Activated naive CD4-positive, alpha-beta T cell treated with anti-CD3 and anti-CD28 coated beads, Interleukin-2, amount 50 U/mL, for 72 hours (primary cell): ENCODE measurements at regions not wholly inside any gene's neighbourhood (a gene's known extent, or its start where the extent isn't known, plus 50 kb on each side); places are given as distances from the start of the nearest gene placed in this dataset.
"Not testable (repeated sequence)": the region's sequence is repeated elsewhere in the genome, so short reads cannot be mapped to it uniquely, and the experiment has no call there.

Experiments used
- ATAC-seq, 2 donors: fragments of 150-1000 bp; cut with Tn5 transposase; 2 replicates each; pipeline ENCODE4 v1.10.0; 2021; ENCODE audit warnings: mild to moderate bottlenecking in 2 of 2, moderate library complexity in 2 of 2
- DNase-seq, 2 donors: peaks; one replicate each; pipeline ENCODE4 v3.0.0; 2021 to 2022; ENCODE audit warnings: low spot score in 2 of 2
- H3K27ac Mint-ChIP-seq, 2 donors: one replicate each; pipeline ENCODE4 v1.8.0; 2022; ENCODE audit warnings: mild to moderate bottlenecking in 2 of 2, mixed read lengths in 2 of 2
- H3K36me3 Mint-ChIP-seq, 2 donors: one replicate each; pipeline ENCODE4 v1.8.0; 2022; ENCODE audit warnings: mixed read lengths in 2 of 2
- H3K9me3 Mint-ChIP-seq, 2 donors: one replicate each; pipeline ENCODE4 v1.8.0; 2022; ENCODE audit warnings: mixed read lengths in 2 of 2

GRCh38 chr2:366706-367105 lies 78.8 kb upstream of the ALKAL2 start:
- no peak overlapping the region for H3K27ac Mint-ChIP-seq
- no peak for ATAC-seq
- peaks cover 6 to 7% of the 10 kb centered on the region in 2 donors for H3K9me3 Mint-ChIP-seq
- H3K36me3 Mint-ChIP-seq = peaks cover 16 to 17% of the 10 kb centered on the region in 2 donors
- DNase-seq = no peak

GRCh38 chr2:365367-366275 lies 77.7 kb upstream of the ALKAL2 start:
- Mint-ChIP-seq H3K36me3 (peaks cover 7 to 12% of the 10 kb centered on the region in 2 donors), H3K27ac (peak overlapping the region in 1 of 2 donors; percentile 84), H3K9me3 (peaks cover 4 to 6% of the 10 kb centered on the region in 2 donors)
- DNase-seq = no peak
- ATAC-seq = no peak

GRCh38 chr2:363824-364470 lies 76.1 kb upstream of the ALKAL2 start:
- H3K36me3 Mint-ChIP-seq = peaks cover 7 to 12% of the 10 kb centered on the region in 2 donors
- no peak for ATAC-seq
- H3K27ac Mint-ChIP-seq = no peak overlapping the region
- DNase-seq = no peak
- peaks cover 4 to 9% of the 10 kb centered on the region in 2 donors for H3K9me3 Mint-ChIP-seq

GRCh38 chr2:362924-363323 lies 75.0 kb upstream of the ALKAL2 start:
- DNase-seq = no peak
- no peak overlapping the region for H3K27ac Mint-ChIP-seq
- no peak for ATAC-seq
- H3K36me3 Mint-ChIP-seq = peaks cover 7 to 12% of the 10 kb centered on the region in 2 donors
- peaks cover 4 to 9% of the 10 kb centered on the region in 2 donors for H3K9me3 Mint-ChIP-seq

- H3K27ac Mint-ChIP-seq = no peak overlapping the region
- peaks cover 7 to 12% of the 10 kb centered on the region in 2 donors for H3K36me3 Mint-ChIP-seq
- H3K9me3 Mint-ChIP-seq = peaks cover 4 to 9% of the 10 kb centered on the region in 2 donors
- DNase-seq = no peak
- ATAC-seq = no peak
Measured at GRCh38 chr2:360124-360523, 72.2 kb upstream of the ALKAL2 start.

GRCh38 chr2:359047-359446 lies 71.2 kb upstream of the ALKAL2 start:
- no peak overlapping the region for H3K27ac Mint-ChIP-seq
- ATAC-seq (no peak), DNase-seq (no peak)
- peaks cover 7 to 9% of the 10 kb centered on the region in 2 donors for H3K36me3 Mint-ChIP-seq
- H3K9me3 Mint-ChIP-seq = peaks cover 4 to 8% of the 10 kb centered on the region in 2 donors

- no peak for ATAC-seq
Measured at GRCh38 chr2:357811-358210, 69.9 kb upstream of the ALKAL2 start.

GRCh38 chr2:356304-356703 lies 68.4 kb upstream of the ALKAL2 start:
- H3K27ac Mint-ChIP-seq, H3K9me3 Mint-ChIP-seq, H3K36me3 Mint-ChIP-seq, ATAC-seq, DNase-seq: not testable (repeated sequence)

More at GRCh38 chr2:357811-358210, 69.9 kb upstream of the ALKAL2 start:
- no peak for DNase-seq
- peaks cover 0 to 4% of the 10 kb centered on the region in 2 donors for H3K9me3 Mint-ChIP-seq
- H3K36me3 Mint-ChIP-seq = no peaks in the 10 kb centered on the region
- no peak overlapping the region for H3K27ac Mint-ChIP-seq

GRCh38 chr2:355773-356172 lies 67.9 kb upstream of the ALKAL2 start:
- H3K9me3 Mint-ChIP-seq = peaks cover 0 to 4% of the 10 kb centered on the region in 2 donors
- H3K27ac Mint-ChIP-seq = no peak overlapping the region
- DNase-seq (no peak), ATAC-seq (no peak)
- H3K36me3 Mint-ChIP-seq = no peaks in the 10 kb centered on the region

GRCh38 chr2:352696-353095 lies 64.8 kb upstream of the ALKAL2 start:
- Mint-ChIP-seq H3K27ac (no peak overlapping the region), H3K9me3 (no peaks in the 10 kb centered on the region), H3K36me3 (no peaks in the 10 kb centered on the region)
- no peak for ATAC-seq
- DNase-seq = no peak

GRCh38 chr2:349390-349789 lies 61.5 kb upstream of the ALKAL2 start:
- DNase-seq = no peak
- no peak overlapping the region for H3K27ac Mint-ChIP-seq
- no peaks in the 10 kb centered on the region for H3K36me3 Mint-ChIP-seq
- no peak for ATAC-seq
- H3K9me3 Mint-ChIP-seq = no peaks in the 10 kb centered on the region

- H3K36me3 Mint-ChIP-seq = no peaks in the 10 kb centered on the region
- no peaks in the 10 kb centered on the region for H3K9me3 Mint-ChIP-seq
- H3K27ac Mint-ChIP-seq = no peak overlapping the region
- ATAC-seq = no peak
- DNase-seq = no peak
Measured at GRCh38 chr2:348361-348916, 60.5 kb upstream of the ALKAL2 start.

GRCh38 chr2:344811-345210 lies 56.9 kb upstream of the ALKAL2 start:
- Mint-ChIP-seq H3K27ac (no peak overlapping the region), H3K36me3 (no peaks in the 10 kb centered on the region), H3K9me3 (peaks cover 0 to under 1% of the 10 kb centered on the region in 2 donors)
- DNase-seq (no peak), ATAC-seq (no peak)

GRCh38 chr2:343355-343754 lies 55.5 kb upstream of the ALKAL2 start:
- no peak for DNase-seq
- peaks cover 8 to 12% of the 10 kb centered on the region in 2 donors for H3K9me3 Mint-ChIP-seq
- peaks cover 7% of the 10 kb centered on the region in 2 donors for H3K36me3 Mint-ChIP-seq
- H3K27ac Mint-ChIP-seq = no peak overlapping the region
- no peak for ATAC-seq

GRCh38 chr2:341912-342311 lies 54.0 kb upstream of the ALKAL2 start:
- DNase-seq = no peak
- peaks cover 14 to 26% of the 10 kb centered on the region in 2 donors for H3K9me3 Mint-ChIP-seq

GRCh38 chr2:341017-341542 lies 53.2 kb upstream of the ALKAL2 start:
- Mint-ChIP-seq H3K9me3 (peaks cover 17 to 29% of the 10 kb centered on the region in 2 donors), H3K36me3 (peaks cover 24 to 25% of the 10 kb centered on the region in 2 donors), H3K27ac (no peak overlapping the region)
- ATAC-seq = no peak
- no peak for DNase-seq

More at GRCh38 chr2:341912-342311, 54.0 kb upstream of the ALKAL2 start:
- no peak for ATAC-seq
- peaks cover 20% of the 10 kb centered on the region in 2 donors for H3K36me3 Mint-ChIP-seq
- H3K27ac Mint-ChIP-seq = no peak overlapping the region
